Activated CD4-positive, CD25-positive, alpha-beta regulatory T cell treated with anti-CD3 and anti-CD28 coated beads, Interleukin-2, amount 50 U/mL, for 16 hours (primary cell): ENCODE measurements at regions not wholly inside any gene's neighbourhood (a gene's known extent, or its start where the extent isn't known, plus 50 kb on each side); places are given as distances from the start of the nearest gene placed in this dataset.

Experiments used
- DNase-seq: peaks from one replicate; pipeline ENCODE4 v3.0.0-alpha.2; 2020; ENCODE audit warnings: low read depth, low spot score

- no peak for DNase-seq
These were observed 150.5 kb upstream of the HS6ST1 start for GRCh38 chr2:128469203-128469602.

- DNase-seq: no peak
These were observed 151.2 kb upstream of the HS6ST1 start for GRCh38 chr2:128469875-128470274.

- DNase-seq: no peak
These were observed 154.1 kb upstream of the HS6ST1 start for GRCh38 chr2:128472789-128473174.

- DNase-seq: no peak
These were observed 154.7 kb upstream of the HS6ST1 start for GRCh38 chr2:128473175-128474035.

- DNase-seq: no peak
These were observed 155.6 kb upstream of the HS6ST1 start for GRCh38 chr2:128474036-128474955.

- DNase-seq: no peak
These were observed 156.3 kb upstream of the HS6ST1 start for GRCh38 chr2:128474962-128475361.

GRCh38 chr2:128475427-128476211, 157.0 kb upstream of the HS6ST1 start:
- no peak for DNase-seq

- DNase-seq: no peak
These were observed 158.6 kb upstream of the HS6ST1 start for GRCh38 chr2:128477026-128477820.

- DNase-seq: no peak
These were observed 159.2 kb upstream of the HS6ST1 start for GRCh38 chr2:128477891-128478290.

- no peak for DNase-seq
These were observed 167.3 kb upstream of the HS6ST1 start for GRCh38 chr2:128485761-128486639.

- no peak for DNase-seq
These were observed 168.1 kb upstream of the HS6ST1 start for GRCh38 chr2:128486640-128487375.

GRCh38 chr2:128487650-128488387, 169.2 kb upstream of the HS6ST1 start:
- no peak for DNase-seq

- DNase-seq: no peak
These were observed 169.8 kb upstream of the HS6ST1 start for GRCh38 chr2:128488434-128488833.

GRCh38 chr2:128489526-128490273, 171.0 kb upstream of the HS6ST1 start:
- no peak for DNase-seq

GRCh38 chr2:128490321-128490720, 171.7 kb upstream of the HS6ST1 start:
- no peak for DNase-seq

- no peak for DNase-seq
These were observed 172.4 kb upstream of the HS6ST1 start for GRCh38 chr2:128490881-128491691.

GRCh38 chr2:128491692-128492244, 173.1 kb upstream of the HS6ST1 start:
- no peak for DNase-seq
